HG03175 (cell line): ENCODE measurements at regions not wholly inside any gene's neighbourhood (a gene's known extent, or its start where the extent isn't known, plus 50 kb on each side); places are given as distances from the start of the nearest gene placed in this dataset.

Experiments used
- ATAC-seq: cut with Tn5 transposase; IDR thresholded peaks from one replicate; pipeline ENCODE4 v1.9.1; 2021; ENCODE audit warnings: mild to moderate bottlenecking, moderate library complexity; ENCODE audit not compliant: unreplicated experiment

- ATAC-seq: no peak
Observed at GRCh38 chr3:104642827-104643226, 723.9 kb upstream of the ALCAM start.

- no peak for ATAC-seq
Observed at GRCh38 chr3:104646196-104646595, 720.5 kb upstream of the ALCAM start.

- no peak for ATAC-seq
Observed at GRCh38 chr3:104648823-104649222, 717.9 kb upstream of the ALCAM start.

GRCh38 chr3:104669083-104669482, 697.6 kb upstream of the ALCAM start:
- ATAC-seq: no peak

GRCh38 chr3:104672331-104672730, 694.4 kb upstream of the ALCAM start:
- ATAC-seq: no peak

- no peak for ATAC-seq
Observed at GRCh38 chr3:104673981-104674380, 692.7 kb upstream of the ALCAM start.

DNA sequence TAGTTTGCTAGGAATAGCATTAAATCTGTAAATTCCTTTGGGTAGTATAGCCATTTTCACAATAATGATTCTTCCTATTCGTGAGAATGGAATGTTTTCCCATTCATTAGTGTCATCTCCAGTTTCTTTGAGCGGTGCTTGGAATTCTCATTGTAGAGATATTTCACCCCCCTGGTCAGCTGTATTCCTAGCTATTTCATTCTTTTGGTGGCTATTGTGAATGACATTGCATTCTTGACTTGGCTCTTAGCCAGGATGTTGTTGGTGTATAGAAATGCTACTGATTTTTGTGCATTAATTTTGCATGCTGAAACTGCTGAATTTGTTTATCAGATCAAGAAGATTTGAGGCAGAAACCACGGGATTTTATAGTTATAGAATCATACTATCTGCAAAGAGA, 690.5 kb upstream of the ALCAM start:
- no peak for ATAC-seq

GRCh38 chr3:104677932-104678331, 688.8 kb upstream of the ALCAM start:
- ATAC-seq: no peak

- ATAC-seq: no peak
Observed at GRCh38 chr3:104685492-104685891, 681.2 kb upstream of the ALCAM start.

DNA sequence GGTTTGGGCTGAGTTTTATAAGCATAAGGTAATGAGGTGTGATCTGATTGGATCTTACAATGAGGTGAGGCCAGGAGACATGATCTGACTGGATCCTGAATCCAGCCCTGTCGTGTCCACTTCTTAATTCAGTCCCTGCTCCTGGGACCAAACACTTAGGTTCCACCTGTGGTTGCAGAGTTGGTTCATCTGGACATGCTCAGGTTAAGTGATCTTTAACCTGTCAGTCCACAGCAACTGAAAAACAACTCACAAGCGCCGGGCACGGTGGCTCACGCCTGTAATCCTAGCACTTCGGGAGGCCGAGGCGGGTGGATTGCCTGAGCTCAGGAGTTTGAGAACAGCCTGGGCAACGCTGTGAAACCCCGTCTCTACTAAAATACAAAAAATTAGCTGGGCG, 679.3 kb upstream of the ALCAM start:
- ATAC-seq: no peak

DNA sequence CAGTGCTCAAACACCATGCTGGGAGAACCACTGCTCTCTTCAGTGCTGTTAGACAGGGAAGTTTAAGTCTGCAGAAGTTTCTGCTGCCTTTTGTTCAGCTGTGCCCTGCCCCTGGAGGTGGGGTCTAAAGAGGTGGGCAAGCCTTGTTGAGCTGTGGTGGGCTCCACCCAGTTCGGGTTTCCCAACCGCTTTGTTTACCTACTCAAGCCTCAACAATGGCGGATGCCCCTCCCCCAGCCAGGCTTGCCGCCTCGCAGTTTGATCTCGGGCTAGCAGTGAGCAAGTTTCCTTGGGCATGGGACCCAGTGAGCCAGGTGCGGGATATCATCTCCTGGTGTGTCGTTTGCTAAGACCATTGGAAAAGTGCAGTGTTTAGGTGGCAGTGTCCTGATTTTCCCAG, 670.2 kb upstream of the ALCAM start:
- no peak for ATAC-seq

- ATAC-seq: no peak
Observed at GRCh38 chr3:104711406-104711805, 655.3 kb upstream of the ALCAM start.

DNA sequence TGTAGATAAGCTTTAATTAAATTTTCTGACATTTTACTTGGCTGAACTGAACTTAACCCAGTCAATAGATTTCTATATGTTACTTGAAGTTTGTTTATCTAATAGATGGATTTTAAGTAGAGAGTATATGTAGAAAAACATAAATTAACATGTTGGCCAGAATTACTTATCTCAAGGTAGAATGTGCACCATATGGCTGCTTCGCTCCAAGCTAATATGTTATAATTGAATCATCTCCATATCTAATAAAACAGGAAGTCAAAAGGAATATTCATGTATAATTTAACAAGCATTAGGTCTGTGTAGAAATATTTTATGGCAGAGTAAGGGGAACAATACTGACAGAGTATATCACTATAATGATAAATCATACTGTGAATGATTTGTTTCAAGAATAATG, 650.7 kb upstream of the ALCAM start:
- ATAC-seq: no peak

- ATAC-seq: peak; percentile 29
Observed at GRCh38 chr3:104717828-104718196, 648.9 kb upstream of the ALCAM start.

DNA sequence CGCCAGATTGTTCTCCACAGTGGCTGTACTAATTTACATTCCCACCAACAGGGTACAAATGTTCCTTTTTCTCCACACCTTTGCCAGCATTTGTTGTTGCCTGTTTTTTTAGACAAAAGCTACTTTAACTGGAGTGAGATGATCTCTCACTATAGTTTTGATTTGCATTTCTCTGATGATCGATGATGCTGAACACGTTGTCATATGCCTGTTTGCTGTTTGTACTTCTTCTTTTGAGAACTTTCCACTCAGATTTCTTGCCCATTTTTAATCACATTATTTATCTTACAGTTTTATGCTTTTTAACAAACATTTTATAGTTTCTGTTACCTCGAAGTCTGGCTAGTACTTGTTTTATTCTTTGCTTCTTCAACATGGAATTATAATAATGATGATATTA, 643.7 kb upstream of the ALCAM start:
- ATAC-seq: no peak

DNA sequence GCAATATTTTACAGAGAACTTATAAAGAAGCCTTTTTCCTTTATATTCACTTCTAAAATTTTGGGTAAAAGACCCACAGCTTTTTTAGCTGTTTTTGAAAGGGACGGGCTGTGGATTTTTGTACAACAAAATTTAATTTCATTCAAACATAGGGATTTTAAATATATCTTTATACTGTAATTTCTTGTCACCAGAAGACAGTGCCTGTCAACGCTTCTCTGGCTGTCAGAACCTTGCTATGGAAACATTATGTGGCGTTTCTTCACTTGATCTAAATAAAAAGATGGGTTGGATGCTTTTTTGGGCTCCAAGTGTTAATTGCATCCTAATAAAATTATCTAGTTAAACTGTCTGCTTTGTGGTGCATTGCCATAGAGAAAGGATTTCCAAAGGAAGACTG, 635.6 kb upstream of the ALCAM start:
- ATAC-seq: no peak

GRCh38 chr3:104734627-104735026, 632.1 kb upstream of the ALCAM start:
- ATAC-seq: no peak

- ATAC-seq: no peak
Observed at GRCh38 chr3:104735691-104736090, 631.0 kb upstream of the ALCAM start.

DNA sequence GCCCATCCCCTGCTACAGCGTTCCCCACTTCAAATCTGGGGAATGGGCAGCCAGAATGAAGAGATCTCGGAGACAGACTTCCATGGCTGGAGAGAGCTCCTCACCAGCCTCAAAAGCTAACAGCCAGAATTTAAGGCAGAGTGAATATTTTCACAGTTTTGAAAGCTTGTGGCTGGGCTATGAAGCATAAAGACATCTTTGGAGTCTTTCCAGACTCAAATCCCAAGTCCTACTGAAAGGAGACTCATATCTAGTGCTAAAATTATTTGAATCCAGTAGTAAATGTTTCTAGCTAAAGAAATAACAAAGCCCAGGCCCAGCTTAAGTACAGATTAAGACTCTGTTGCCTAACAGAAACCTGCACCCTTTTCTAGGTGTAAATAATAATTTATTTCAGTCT, 628.4 kb upstream of the ALCAM start:
- ATAC-seq: no peak

GRCh38 chr3:104740874-104741379, 625.8 kb upstream of the ALCAM start:
- ATAC-seq: no peak

DNA sequence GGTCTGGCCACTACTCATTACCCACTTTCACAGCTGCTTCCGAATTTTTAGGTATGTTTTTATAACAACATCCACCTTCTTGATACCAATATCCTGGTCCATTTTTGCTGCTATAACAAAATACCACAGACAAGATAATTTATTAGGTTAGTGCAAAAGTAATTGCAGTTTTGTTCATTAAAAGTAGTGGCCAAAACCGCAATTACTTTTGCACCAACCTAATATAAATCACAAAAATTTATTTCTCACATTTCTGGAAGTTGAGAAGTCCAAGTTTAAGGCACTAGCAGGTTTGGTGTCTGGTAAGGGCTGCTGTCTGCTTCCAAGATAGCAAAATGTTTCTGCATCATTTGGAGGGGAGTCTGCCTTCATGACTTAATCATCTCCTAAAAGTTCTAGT, 624.7 kb upstream of the ALCAM start:
- no peak for ATAC-seq

DNA sequence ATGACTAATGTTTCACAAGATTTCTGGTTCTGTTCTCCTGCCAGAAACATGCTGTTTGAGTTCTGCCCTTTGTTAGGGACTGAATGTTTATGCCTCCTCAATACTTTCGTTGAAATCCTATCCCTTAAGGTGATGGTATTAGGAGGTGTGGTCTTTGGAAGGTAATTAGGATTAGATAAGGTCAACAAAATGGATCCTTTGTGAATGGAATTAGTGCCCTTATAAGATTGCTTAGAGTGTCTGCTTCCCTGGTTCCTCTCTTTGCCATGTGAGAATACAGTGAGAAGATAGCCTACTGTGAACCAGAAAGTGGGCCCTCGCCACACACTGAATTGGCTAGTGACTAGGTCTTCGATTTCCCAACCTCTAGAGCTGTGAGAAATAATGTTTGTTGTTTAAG, 621.4 kb upstream of the ALCAM start:
- ATAC-seq: no peak

- no peak for ATAC-seq
Observed at GRCh38 chr3:104746056-104746455, 620.7 kb upstream of the ALCAM start.

DNA sequence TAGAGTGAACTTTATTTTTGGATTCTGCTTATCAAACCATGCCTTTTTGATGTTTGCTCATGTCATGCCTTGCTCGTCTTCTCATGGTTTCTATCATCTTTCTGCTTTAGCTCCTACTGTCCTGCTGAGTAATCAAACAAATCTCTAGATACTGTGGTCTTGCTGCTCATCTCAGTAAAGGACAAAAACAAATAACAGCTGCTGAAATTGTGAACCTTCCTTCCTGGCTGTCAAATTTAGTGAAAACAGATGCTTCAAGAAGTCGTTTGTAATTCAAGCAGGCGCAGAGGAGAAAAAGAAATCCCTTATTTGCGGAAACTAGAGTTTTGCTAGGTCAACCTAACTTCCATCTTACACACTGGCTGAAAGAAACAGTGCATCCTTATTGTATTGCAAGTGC, 616.1 kb upstream of the ALCAM start:
- no peak for ATAC-seq
